Type B pancreatic cell (in vitro differentiated cells): ENCODE measurements at regions not wholly inside any gene's neighbourhood (a gene's known extent, or its start where the extent isn't known, plus 50 kb on each side); places are given as distances from the start of the nearest gene placed in this dataset.

ENCODE experiments used
- DNase-seq: peaks from one replicate; pipeline ENCODE4 v3.0.0; 2021; ENCODE audit warnings: mixed read lengths; ENCODE audit not compliant: unreplicated experiment; ENCODE audit errors: extremely low spot score
- H3K27ac Mint-ChIP-seq: 2 replicates; pipeline ENCODE4 v1.8.0; 2021; ENCODE audit warnings: mild to moderate bottlenecking, mixed read lengths
- H3K27me3 Mint-ChIP-seq: 2 replicates; pipeline ENCODE4 v1.8.0; 2021; ENCODE audit warnings: mixed read lengths
- H3K36me3 Mint-ChIP-seq: 2 replicates; pipeline ENCODE4 v1.8.0; 2021; ENCODE audit warnings: mixed read lengths
- H3K4me1 Mint-ChIP-seq: one replicate; pipeline ENCODE4 v1.8.0; 2021; ENCODE audit warnings: mixed read lengths; ENCODE audit not compliant: unreplicated experiment
- H3K4me3 Mint-ChIP-seq: 2 replicates; pipeline ENCODE4 v1.8.0; 2021; ENCODE audit warnings: mild to moderate bottlenecking, mixed read lengths
- H3K9me3 Mint-ChIP-seq: 2 replicates; pipeline ENCODE4 v1.8.0; 2021; ENCODE audit warnings: mixed read lengths
- CTCF ChIP-seq: fragments of 200-600 bp; sonication (generic); conservative IDR thresholded peaks from 2 replicates; pipeline ENCODE4 v1.5.0; 2021; ENCODE audit warnings: antibody characterized with exemption, mild to moderate bottlenecking

GRCh38 chr2:104286841-104287240, 567.1 kb upstream of the POU3F3 start:
- Mint-ChIP-seq H3K9me3 (no peaks in the 10 kb centered on the region), H3K4me1 (peaks cover 6% of the 10 kb centered on the region), H3K36me3 (no peaks in the 10 kb centered on the region), H3K27ac (no peak overlapping the region), H3K27me3 (peaks cover 3% of the 10 kb centered on the region), H3K4me3 (no peak overlapping the region)
- TF ChIP-seq CTCF: no peak
- DNase-seq: no peak

- H3K36me3 Mint-ChIP-seq: no peaks in the 10 kb centered on the region
Observed at GRCh38 chr2:104289651-104290565, 564.0 kb upstream of the POU3F3 start.

GRCh38 chr2:104290566-104290891, 563.4 kb upstream of the POU3F3 start:
- peaks cover 8% of the 10 kb centered on the region for H3K27me3 Mint-ChIP-seq
- DNase-seq: no peak
- peaks cover 6% of the 10 kb centered on the region for H3K4me1 Mint-ChIP-seq
- no peaks in the 10 kb centered on the region for H3K36me3 Mint-ChIP-seq
- H3K27ac Mint-ChIP-seq: no peak overlapping the region
- H3K4me3 Mint-ChIP-seq: no peak overlapping the region
- TF ChIP-seq CTCF: no peak
- no peaks in the 10 kb centered on the region for H3K9me3 Mint-ChIP-seq

More at GRCh38 chr2:104289651-104290565, 564.0 kb upstream of the POU3F3 start:
- H3K4me1 Mint-ChIP-seq: peaks cover 6% of the 10 kb centered on the region
- peaks cover 7% of the 10 kb centered on the region for H3K27me3 Mint-ChIP-seq
- no peak for DNase-seq
- H3K4me3 Mint-ChIP-seq: no peak overlapping the region
- H3K27ac Mint-ChIP-seq: no peak overlapping the region
- no peaks in the 10 kb centered on the region for H3K9me3 Mint-ChIP-seq
- TF ChIP-seq CTCF: no peak

GRCh38 chr2:104312684-104313083, 541.2 kb upstream of the POU3F3 start:
- H3K27me3 Mint-ChIP-seq: peaks cover 58% of the 10 kb centered on the region
- TF ChIP-seq CTCF: no peak
- DNase-seq: no peak
- H3K4me1 Mint-ChIP-seq: no peaks in the 10 kb centered on the region
- no peak overlapping the region for H3K27ac Mint-ChIP-seq
- no peaks in the 10 kb centered on the region for H3K36me3 Mint-ChIP-seq
- no peaks in the 10 kb centered on the region for H3K9me3 Mint-ChIP-seq
- H3K4me3 Mint-ChIP-seq: no peak overlapping the region

GRCh38 chr2:104318001-104318665, 535.8 kb upstream of the POU3F3 start:
- H3K4me3 Mint-ChIP-seq: no peak overlapping the region
- DNase-seq: no peak
- peaks cover 79% of the 10 kb centered on the region for H3K27me3 Mint-ChIP-seq
- no peak overlapping the region for H3K27ac Mint-ChIP-seq
- no peak for TF ChIP-seq CTCF
- no peaks in the 10 kb centered on the region for H3K36me3 Mint-ChIP-seq
- no peaks in the 10 kb centered on the region for H3K9me3 Mint-ChIP-seq
- peaks cover 17% of the 10 kb centered on the region for H3K4me1 Mint-ChIP-seq
